A673 (cell line): ENCODE measurements at regions not wholly inside any gene's neighbourhood (a gene's known extent, or its start where the extent isn't known, plus 50 kb on each side); places are given as distances from the start of the nearest gene placed in this dataset.

Source experiments
- BruUV-seq: library from RNA; stranded (reverse); fragments of 400-500 nt; replicated peaks from 2 replicates; lab custom pipeline; 2021; lab: Mats Ljungman, UMichigan
- CTCF ChIA-PET: fragments of 300-600 bp; sonication (Branson Sonifier 250); formaldehyde crosslinking; loops from one replicate; lab custom pipeline; 2022; ENCODE audit warnings: antibody characterized with exemption; lab: Charles Lee
- POLR2A ChIA-PET: fragments of 300-600 bp; sonication (Branson Sonifier 250); formaldehyde crosslinking; loops from one replicate; lab custom pipeline; 2022; ENCODE audit warnings: antibody characterized with exemption; ENCODE audit not compliant: low non-redundant PET; lab: Charles Lee
- DNase-seq: peaks from one replicate; pipeline ENCODE4 v3.0.0-alpha.2; 2015; ENCODE audit warnings: low spot score
- H3K27ac ChIP-seq: fragments of 200-600 bp; sonication (generic); 2 replicates; pipeline ENCODE4 v1.5.1; 2016; ENCODE audit warnings: mixed run types, low read depth, mild to moderate bottlenecking, mixed read lengths, antibody characterized with exemption, low read length; ENCODE audit not compliant: poor library complexity, severe bottlenecking
- H3K27me3 ChIP-seq: fragments of 200-600 bp; sonication (generic); replicated peaks from 2 replicates; pipeline ENCODE4 v1.6.1; 2017; ENCODE audit warnings: mixed run types, low read depth, mild to moderate bottlenecking, mixed read lengths, antibody characterized with exemption, low read length; ENCODE audit not compliant: insufficient read depth, poor library complexity
- H3K36me3 ChIP-seq: fragments of 200-600 bp; sonication (generic); 2 replicates; pipeline ENCODE4 v1.6.1; 2016; ENCODE audit warnings: mixed run types, mild to moderate bottlenecking, mixed read lengths, antibody characterized with exemption, low read length; ENCODE audit not compliant: insufficient read depth, poor library complexity, severe bottlenecking
- H3K4me1 ChIP-seq: fragments of 200-600 bp; sonication (generic); 2 replicates; pipeline ENCODE4 v1.6.1; 2017; ENCODE audit warnings: mixed run types, mild to moderate bottlenecking, mixed read lengths, antibody characterized with exemption, low read length; ENCODE audit not compliant: insufficient read depth, poor library complexity, severe bottlenecking
- H3K4me3 ChIP-seq: fragments of 200-600 bp; sonication (generic); 2 replicates; pipeline ENCODE4 v1.5.1; 2016; ENCODE audit warnings: low read depth, mixed run types, mild to moderate bottlenecking, mixed read lengths, low read length; ENCODE audit not compliant: poor library complexity, severe bottlenecking
- H3K9me3 ChIP-seq: fragments of 200-600 bp; sonication (generic); 2 replicates; pipeline ENCODE4 v1.6.1; 2016; ENCODE audit warnings: mixed run types, low read depth, mild to moderate bottlenecking, mixed read lengths, antibody characterized with exemption, low read length; ENCODE audit not compliant: poor library complexity, severe bottlenecking
- CTCF ChIP-seq: fragments of 300-800, 200-600 bp; sonication (generic); conservative IDR thresholded peaks from 2 replicates; pipeline ENCODE4 v1.5.1; 2017; ENCODE audit warnings: low read depth, mild to moderate bottlenecking, antibody characterized with exemption, low read length, moderate library complexity, mixed read lengths
- EZH2 ChIP-seq: fragments of 200-600 bp; sonication (generic); IDR thresholded peaks from 2 replicates; pipeline ENCODE4 v1.6.1; 2017; ENCODE audit warnings: borderline replicate concordance, low read depth, mild to moderate bottlenecking, mixed read lengths, antibody characterized with exemption, low read length; ENCODE audit not compliant: poor library complexity, severe bottlenecking
- intact Hi-C: fragments of 100-400 bp; cut with micrococcal nuclease; formaldehyde crosslinking; loops from one replicate; pipeline ENCODE4 v1.10.0; 2022; ENCODE audit not compliant: unreplicated experiment

GRCh38 chr14:100381395-100382105, 58.4 kb downstream of the SLC25A47 start:
- Histone ChIP-seq H3K27ac (no peak overlapping the region), H3K4me3 (no peak overlapping the region), H3K36me3 (no peaks in the 10 kb centered on the region), H3K9me3 (no peaks in the 10 kb centered on the region), H3K4me1 (peaks cover 26% of the 10 kb centered on the region), H3K27me3 (no peaks in the 10 kb centered on the region)
- intact Hi-C loops, result loop anchor here (2.0 to 10.0 kb wide), 6 partner anchors 77 to 1247 kb away; partner anchors contain the start of gene RTL1
- no peak for TF ChIP-seq CTCF
- no peak for TF ChIP-seq EZH2
- ChIA-PET POLR2A (no interaction called here), CTCF (interaction anchor here (0.5 kb wide), 1 partner anchor 16 kb away, joined by 9 read pairs; no protein-coding TSS in a partner anchor)
- no TSS peak for BruUV-seq
- DNase-seq, result no peak

GRCh38 chr14:100382106-100382455, 58.9 kb downstream of the SLC25A47 start:
- TF ChIP-seq EZH2 (no peak), CTCF (no peak)
- no peak for DNase-seq
- H3K9me3 ChIP-seq, result no peaks in the 10 kb centered on the region
- H3K27me3 ChIP-seq, result no peaks in the 10 kb centered on the region
- POLR2A ChIA-PET, result no interaction called here
- CTCF ChIA-PET, result interaction anchor here (1.1 to 4.3 kb wide), 2 partner anchors 264 to 274 kb away, joined by 9 to 75 read pairs; no protein-coding TSS in a partner anchor
- no peak overlapping the region for H3K4me3 ChIP-seq
- no peak overlapping the region for H3K27ac ChIP-seq
- no TSS peak for BruUV-seq
- no peaks in the 10 kb centered on the region for H3K36me3 ChIP-seq
- intact Hi-C loops, result loop anchor here (2.0 to 10.0 kb wide), 6 partner anchors 77 to 1247 kb away; partner anchors contain the start of gene RTL1
- H3K4me1 ChIP-seq, result peaks cover 28% of the 10 kb centered on the region

- DNase-seq, result peak; percentile 84
- H3K4me1 ChIP-seq, result peaks cover 41% of the 10 kb centered on the region
- intact Hi-C loops, result loop anchor here (2.0 to 10.0 kb wide), 6 partner anchors 79 to 1245 kb away; partner anchors contain the start of gene RTL1
- no peaks in the 10 kb centered on the region for H3K27me3 ChIP-seq
- ChIA-PET POLR2A (interaction anchor here (0.6 kb wide), 1 partner anchor 1243 kb away, joined by 8 read pairs; no protein-coding TSS in a partner anchor), CTCF (interaction anchor here (0.6 to 4.3 kb wide), 5 partner anchors 12 to 340 kb away, joined by 3 to 75 read pairs (median 8); no protein-coding TSS in a partner anchor)
- no peak overlapping the region for H3K4me3 ChIP-seq
- no TSS peak for BruUV-seq
- H3K9me3 ChIP-seq, result no peaks in the 10 kb centered on the region
- H3K36me3 ChIP-seq, result no peaks in the 10 kb centered on the region
- peak overlapping the region; percentile 34 for H3K27ac ChIP-seq
- TF ChIP-seq CTCF, result peak; percentile 89
- no peak for TF ChIP-seq EZH2
Measured at GRCh38 chr14:100383727-100384158, 60.6 kb downstream of the SLC25A47 start.
